Heart left ventricle (tissue), 16 donors: ENCODE measurements at regions not wholly inside any gene's neighbourhood (a gene's known extent, or its start where the extent isn't known, plus 50 kb on each side); places are given as distances from the start of the nearest gene placed in this dataset.

Source experiments
- ATAC-seq, 4 donors: fragments of 200-7000 bp; cut with Tn5 transposase; one replicate each; pipeline ENCODE4 v1.9.1; 2020 to 2022; ENCODE audit warnings: moderate library complexity in 4 of 4, mild to moderate bottlenecking in 3 of 4, moderate number of reproducible peaks in 1 of 4
- DNase-seq, 5 donors: peaks; one replicate each; pipeline ENCODE4 v3.0.0-alpha.2; 2020
- H3K27ac ChIP-seq, 12 donors: fragments of 200-600 bp; sonication (generic) in 4 of 12; one replicate each; pipeline versions ENCODE4 v1.5.0 to v1.8.0; 2016 to 2022; ENCODE audit warnings: mild to moderate bottlenecking in 2 of 12
- H3K27me3 ChIP-seq, 9 donors: fragments of 200-600 bp; sonication (generic) in 2 of 9; one replicate each; pipeline versions ENCODE4 v1.5.1 to v1.8.0; 2016 to 2022; ENCODE audit warnings: mild to moderate bottlenecking in 3 of 9
- H3K36me3 ChIP-seq, 9 donors: fragments of 200-600 bp; sonication (generic) in 2 of 9; one replicate each; pipeline versions ENCODE4 v1.5.0 to v1.8.0; 2018 to 2022; ENCODE audit warnings: mild to moderate bottlenecking in 2 of 9
- H3K4me1 ChIP-seq, 12 donors: fragments of 200-600 bp; sonication (generic) in 4 of 12; one replicate each; pipeline versions ENCODE4 v1.5.0 to v1.8.0; 2016 to 2022; ENCODE audit warnings: mild to moderate bottlenecking in 3 of 12
- H3K4me3 ChIP-seq, 12 donors: fragments of 200-600 bp; sonication (generic) in 4 of 12; one replicate each; pipeline versions ENCODE4 v1.5.0 to v1.8.0; 2017 to 2022; ENCODE audit warnings: mild to moderate bottlenecking in 9 of 12, moderate library complexity in 4 of 12
- H3K9me3 ChIP-seq, 12 donors: fragments of 200-600 bp; sonication (generic) in 4 of 12; one replicate each; pipeline versions ENCODE4 v1.5.0 to v1.8.0; 2016 to 2022; ENCODE audit warnings: mild to moderate bottlenecking in 1 of 12
- CTCF ChIP-seq, 12 donors: fragments of 200-600 bp; sonication (generic) in 4 of 12; IDR thresholded peaks; one replicate each; pipeline versions ENCODE4 v1.5.0 to v1.8.0; 2018 to 2022; ENCODE audit warnings: antibody characterized with exemption in 12 of 12, mild to moderate bottlenecking in 5 of 12
- POLR2A ChIP-seq, 2 donors: fragments of 450-650 bp; IDR thresholded peaks; one replicate each; pipeline ENCODE4 v1.6.1; 2017; ENCODE audit warnings: antibody characterized with exemption in 2 of 2, mild to moderate bottlenecking in 2 of 2, moderate library complexity in 2 of 2
- WGBS, 4 donors: extraction: QIAGEN DNeasy Blood & Tissue Kit in 2 of 4; methylation state at CpG; one replicate each; pipeline versions ENCODE4 v1.1.5 to v1.1.7; 2013 to 2018; 5-methylcytosine and 5-hydroxymethylcytosine counted together
- intact Hi-C, 10 donors: fragments of 100-400 bp; cut with DNase I; formaldehyde crosslinking; loops; one replicate each; pipeline versions ENCODE4 v1.11.1 to v1.14.2; 2022
- donor health status: ischemic (EF 13 %, LVEDD 7.1; RV severe dilation, severe dysfunction).
- donor health status: healthy with polysubstance abuse.
- donor health status: DM: no; HTN: yes; CAD: no.
- donor health status: DM: no; HTN: no; CAD: no.
- donor health status: ischemic (EF 25% LVEDD 6.9; RV normal size, moderate dysfunction).
- donor health status: ischemic (EF 25% LVEDD 5.7; RV mildly dilated, moderate dysfunction).
- donor health status: healthy.
- donor health status: DM: yes; HTN: yes; CAD: no.
- donor health status: ischemic (EF 35%, LVEDD 5.7; RV mildly dilated, moderate dysfunction).
- donor health status: nonischemic (EF 11% LVEDD 7.7; RV severe dilation, severe dysfunction).
- donor health status: DM: yes; HTN: yes; CAD: no.
- donor health status: PGD.
- donor health status: ischemic (EF 29% LVEDD 5.4; RV normal size, mild dysfunction).
- donor health status: nonischemic (EF 23%, LVEDD 6.1; RV moderate dilation, normal function).

- no peaks in the 10 kb centered on the region for H3K4me1 ChIP-seq
- no peak overlapping the region for H3K4me3 ChIP-seq
- TF ChIP-seq CTCF (IDR thresholded peaks at IDR 0.05) (no peak), POLR2A (IDR thresholded peaks at IDR 0.05) (no peak)
- DNase-seq (no peak), ATAC-seq (no peak)
- WGBS, 4 donors: 80 to 94% (median 91%) methylated on average over 3 to 4 of the region's 4 CpGs
- no peak overlapping the region for H3K27ac ChIP-seq
- H3K9me3 ChIP-seq: peaks cover 0 to 14% (median 0%) of the 10 kb centered on the region in 12 donors
- no peaks in the 10 kb centered on the region for H3K36me3 ChIP-seq
- intact Hi-C loops: loop anchor here in 9 of 10 donors (5.0 to 10.0 kb wide), 6 partner anchors 144 to 357 kb away; no protein-coding TSS in a partner anchor
- H3K27me3 ChIP-seq: no peaks in the 10 kb centered on the region
Observed at GRCh38 chr3:99171800-99172199, 270.3 kb upstream of the DCBLD2 start.

DNA sequence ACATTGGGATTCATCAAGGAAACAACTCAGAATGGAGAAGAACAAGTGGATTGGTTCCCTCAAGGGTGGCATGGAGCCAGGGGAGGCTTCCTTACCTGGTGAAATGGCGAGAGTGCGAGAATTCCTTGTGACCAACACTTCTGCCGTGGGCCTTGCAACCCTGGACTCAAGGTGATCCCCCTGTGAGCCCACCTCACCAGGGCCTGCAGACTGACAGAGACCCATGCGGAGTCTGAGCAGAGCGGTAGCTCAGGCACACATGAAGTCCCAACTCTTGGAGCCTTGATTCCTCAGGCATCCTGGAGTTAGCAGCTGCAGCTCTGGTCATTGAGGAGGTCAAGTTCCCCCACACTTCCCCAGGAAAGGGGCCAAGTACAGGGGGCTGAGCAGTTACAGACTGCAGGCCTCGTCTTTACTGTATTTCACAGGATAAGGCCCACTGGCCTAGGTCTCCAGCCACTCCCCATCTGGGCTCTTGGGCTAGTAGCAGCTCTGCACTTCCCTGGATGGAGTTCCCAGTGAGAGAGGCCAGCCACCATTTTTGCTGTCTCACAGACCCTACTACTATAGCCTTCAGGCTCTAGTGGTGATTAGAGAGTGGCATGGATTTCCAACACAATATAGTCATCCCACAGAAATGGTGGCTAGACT lies 269.5 kb upstream of the DCBLD2 start:
- intact Hi-C loops: loop anchor here in 9 of 10 donors (5.0 to 10.0 kb wide), 6 partner anchors 144 to 356 kb away; no protein-coding TSS in a partner anchor

DNA sequence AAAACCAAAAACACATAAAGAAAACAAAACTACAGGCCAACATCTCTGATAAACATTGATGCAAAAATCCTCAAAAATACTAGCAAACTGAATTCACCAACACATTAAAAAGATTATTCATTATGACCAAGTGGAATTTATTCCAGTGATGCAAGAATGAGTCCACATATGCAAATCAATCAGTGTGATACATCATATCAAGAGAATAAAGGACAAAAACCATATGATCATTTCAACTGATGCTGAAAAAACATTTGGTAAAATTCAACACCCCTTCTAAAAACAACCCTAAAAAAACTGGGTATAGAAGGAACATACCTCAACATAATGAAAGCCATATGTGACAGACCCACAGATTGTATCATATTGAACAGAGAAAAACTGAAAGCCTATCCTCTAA lies 265.6 kb upstream of the DCBLD2 start:
- ATAC-seq: no peak
- intact Hi-C loops: no loop called here

More for the DNA sequence above, 269.5 kb upstream of the DCBLD2 start:
- Histone ChIP-seq H3K4me1 (no peaks in the 10 kb centered on the region), H3K27me3 (no peaks in the 10 kb centered on the region), H3K9me3 (peaks cover 0 to 14% (median 0%) of the 10 kb centered on the region in 12 donors), H3K36me3 (no peaks in the 10 kb centered on the region), H3K4me3 (no peak overlapping the region), H3K27ac (no peak overlapping the region)
- no peak for DNase-seq
- ATAC-seq: no peak
- TF ChIP-seq CTCF (IDR thresholded peaks at IDR 0.05) (no peak), POLR2A (IDR thresholded peaks at IDR 0.05) (no peak)
- 78 to 93% (median 88%) methylated on average over 3 to 6 of the region's 6 CpGs for WGBS, 4 donors

DNA sequence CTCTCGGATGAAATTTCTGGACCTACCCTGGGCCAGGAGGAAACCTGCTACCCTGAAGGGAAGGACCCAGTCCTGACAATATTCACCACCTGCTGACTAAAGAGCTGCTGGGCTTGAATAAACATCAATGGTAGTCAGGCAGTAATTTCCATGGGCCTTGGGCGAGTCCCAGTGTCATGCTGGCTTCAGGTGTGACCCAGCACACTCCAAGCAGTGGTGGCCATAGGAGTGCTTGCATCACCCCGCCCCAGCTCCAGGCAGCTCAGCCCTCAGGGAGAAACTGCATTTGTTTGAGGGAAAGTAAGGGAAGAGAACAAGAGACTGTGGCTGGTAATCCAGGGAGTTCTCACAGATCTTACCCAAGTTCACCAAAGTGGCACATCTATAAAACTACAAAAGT lies 261.8 kb upstream of the DCBLD2 start:
- H3K27me3 ChIP-seq: no peaks in the 10 kb centered on the region
- no peaks in the 10 kb centered on the region for H3K36me3 ChIP-seq
- ATAC-seq (no peak), DNase-seq (no peak)
- 75 to 86% (median 78%) methylated on average over 2 to 3 of the region's 3 CpGs for WGBS, 4 donors
- H3K9me3 ChIP-seq: peaks cover 0 to 23% (median 11%) of the 10 kb centered on the region in 12 donors
- TF ChIP-seq CTCF (IDR thresholded peaks at IDR 0.05) (no peak), POLR2A (IDR thresholded peaks at IDR 0.05) (no peak)
- no peak overlapping the region for H3K4me3 ChIP-seq
- intact Hi-C loops: no loop called here
- no peak overlapping the region for H3K27ac ChIP-seq
- H3K4me1 ChIP-seq: no peaks in the 10 kb centered on the region

More for the DNA sequence above, 265.6 kb upstream of the DCBLD2 start:
- TF ChIP-seq CTCF (IDR thresholded peaks at IDR 0.05) (no peak), POLR2A (IDR thresholded peaks at IDR 0.05) (no peak)
- DNase-seq: no peak
- Histone ChIP-seq H3K27me3 (no peaks in the 10 kb centered on the region), H3K27ac (no peak overlapping the region), H3K4me1 (no peaks in the 10 kb centered on the region), H3K9me3 (peaks cover 0 to 10% (median 0%) of the 10 kb centered on the region in 12 donors), H3K4me3 (no peak overlapping the region), H3K36me3 (no peaks in the 10 kb centered on the region)
